Activated T-cell treated with anti-CD3 and anti-CD28 coated beads for 48 hours (primary cell): ENCODE measurements at regions not wholly inside any gene's neighbourhood (a gene's known extent, or its start where the extent isn't known, plus 50 kb on each side); places are given as distances from the start of the nearest gene placed in this dataset.
A peak's percentile ranks its signal among the peaks of the same experiment; 100 is the strongest.

Experiments
- DNase-seq: peaks from one replicate; pipeline ENCODE4 v3.0.0-alpha.2; 2020; ENCODE audit warnings: low read depth

DNA sequence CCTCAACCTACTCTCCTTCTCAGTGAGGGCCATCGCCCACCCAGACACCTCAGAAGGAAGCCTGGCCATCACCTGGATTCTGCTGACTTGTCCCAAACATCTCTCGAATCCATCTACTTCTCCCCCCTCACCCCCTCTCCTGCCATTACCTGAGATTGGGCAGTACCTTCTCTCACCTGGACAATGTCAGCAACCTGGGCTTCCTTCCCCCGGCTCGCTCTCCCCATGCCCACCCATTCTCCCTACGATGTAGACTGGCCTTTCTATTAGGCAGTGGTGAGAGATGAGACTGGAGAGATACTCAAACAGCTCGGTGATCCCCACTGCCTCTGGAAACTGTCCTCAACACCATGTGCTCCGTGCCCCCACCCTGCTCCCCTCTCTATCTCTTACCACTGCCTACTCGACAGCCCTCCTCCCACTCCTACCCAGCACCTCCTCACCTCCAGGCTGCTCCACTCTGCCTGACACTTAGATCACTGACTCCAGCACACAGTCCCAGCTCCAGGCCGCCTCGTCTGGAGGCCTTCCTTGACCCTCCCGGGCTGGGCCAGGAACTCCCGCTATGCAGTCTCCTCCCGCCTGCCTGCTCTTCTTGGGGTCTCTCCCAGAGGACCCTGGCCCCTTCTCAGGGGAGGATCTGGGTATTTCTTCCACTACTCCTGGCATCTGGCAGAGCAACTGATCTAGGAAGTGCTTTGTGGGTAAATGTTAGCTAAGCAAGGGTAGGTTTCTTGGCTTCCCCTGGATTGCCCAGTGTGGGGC is 235.8 kb upstream of the NLRP1 start:
- no peak for DNase-seq

DNA sequence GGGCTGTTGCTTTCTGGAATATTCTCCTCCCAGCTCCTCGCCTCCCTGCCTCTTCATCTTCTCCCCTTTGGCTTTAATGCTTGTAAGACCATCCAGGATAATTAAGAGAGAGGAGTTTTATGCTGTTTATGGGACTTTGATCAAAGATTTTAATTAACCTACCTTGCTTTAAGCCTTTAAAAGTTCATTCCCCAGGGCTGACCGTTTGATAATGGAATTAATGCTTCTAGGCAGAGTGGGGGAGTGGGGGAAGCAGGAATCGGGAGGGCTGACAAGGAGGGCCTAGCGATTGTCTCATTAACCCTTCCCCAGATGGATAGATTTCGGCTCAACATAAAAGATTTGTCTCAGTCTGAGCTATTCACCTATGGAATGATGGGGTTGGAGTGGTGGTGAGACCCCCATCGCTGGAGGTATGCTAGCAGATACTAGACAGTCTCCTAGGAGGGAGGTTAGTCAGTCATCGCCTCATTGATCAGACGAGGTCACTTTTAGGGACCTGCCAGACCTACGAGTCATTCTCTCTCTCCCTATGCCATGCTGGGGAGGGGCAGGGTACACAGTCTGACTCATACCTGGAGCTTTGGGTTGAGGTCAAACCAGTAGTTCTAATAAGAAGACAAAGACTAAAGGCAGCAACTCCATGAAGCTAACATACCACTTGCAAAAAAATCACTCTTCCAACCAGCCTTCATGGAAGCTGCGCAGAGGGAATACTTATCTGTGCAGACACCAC is 236.6 kb upstream of the NLRP1 start:
- DNase-seq, result peak; percentile 12

DNA sequence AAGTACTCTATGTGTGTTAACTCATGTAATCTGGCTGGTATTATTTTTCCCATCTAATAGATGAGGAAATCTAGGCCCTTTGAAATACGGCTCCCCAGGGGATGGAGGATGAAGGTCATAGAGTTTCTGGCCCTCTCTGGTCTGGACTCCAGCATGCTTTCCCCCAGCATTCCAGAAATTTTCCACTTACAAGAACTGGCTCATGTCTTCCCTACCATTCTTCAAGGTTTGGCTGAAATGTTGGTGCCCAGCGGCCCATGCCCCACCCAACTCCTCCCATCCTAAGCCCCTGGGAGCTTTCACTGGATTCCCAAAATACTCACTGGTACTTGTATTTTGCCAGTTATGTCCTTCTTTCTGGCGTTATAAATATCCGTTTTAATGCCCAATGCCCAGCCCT is 237.5 kb upstream of the NLRP1 start:
- no peak for DNase-seq

DNA sequence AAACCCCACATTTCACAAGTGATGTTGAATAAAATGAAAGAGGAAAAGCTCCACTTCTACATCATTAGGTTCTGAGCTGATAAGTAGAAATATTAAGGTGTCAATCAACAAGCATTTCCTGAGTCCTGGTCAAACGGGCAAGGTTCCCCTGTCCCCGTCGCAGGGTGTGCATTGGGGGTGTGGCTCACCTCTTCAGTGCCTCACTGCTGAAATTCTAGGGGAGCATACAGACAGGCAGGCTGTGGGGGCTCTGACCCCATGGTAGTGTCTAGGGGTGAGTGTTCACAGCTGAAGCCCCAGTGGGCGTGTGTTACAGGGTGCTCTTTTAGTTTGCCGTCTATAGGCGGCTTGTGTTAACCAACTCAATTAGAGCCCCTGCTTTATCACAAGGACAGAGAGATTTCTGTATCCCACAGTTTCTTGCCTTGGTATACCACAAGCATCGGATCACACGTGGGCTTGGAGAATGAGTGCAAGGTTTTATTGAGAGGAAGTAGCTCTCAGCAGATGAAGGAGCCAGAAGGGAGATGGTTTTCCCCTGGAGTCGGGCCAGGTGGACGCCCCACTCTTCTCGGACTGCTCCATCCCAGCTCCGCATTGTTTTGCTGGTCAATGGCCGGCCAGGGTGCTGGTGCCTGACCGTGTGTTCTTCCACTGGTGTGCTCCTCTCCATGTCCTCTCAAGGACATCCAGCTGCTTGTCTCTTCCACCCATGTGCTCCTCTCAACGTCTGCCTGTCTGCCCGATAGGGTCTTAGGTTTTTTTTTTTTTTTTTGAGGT is 238.2 kb upstream of the NLRP1 start:
- no peak for DNase-seq

DNA sequence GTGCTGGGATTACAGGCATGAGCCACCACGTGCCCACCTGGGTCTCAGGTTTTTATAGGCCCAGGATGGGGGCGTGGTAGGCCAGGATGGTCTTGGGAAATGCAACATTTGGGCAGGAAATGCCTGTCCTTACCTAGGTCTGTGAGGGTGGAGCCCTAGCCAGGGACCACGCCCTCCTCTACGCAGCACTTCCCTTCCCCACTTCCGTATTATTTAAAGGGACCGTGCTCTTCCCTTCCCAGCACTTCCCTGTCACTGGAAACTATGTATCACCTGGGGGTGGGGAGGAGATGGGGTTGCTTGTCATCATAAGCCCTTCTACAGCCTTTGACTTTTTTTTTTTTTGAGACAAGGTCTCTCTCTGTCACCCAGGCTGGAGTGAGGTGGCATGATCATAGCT is 238.9 kb upstream of the NLRP1 start:
- no peak for DNase-seq

DNA sequence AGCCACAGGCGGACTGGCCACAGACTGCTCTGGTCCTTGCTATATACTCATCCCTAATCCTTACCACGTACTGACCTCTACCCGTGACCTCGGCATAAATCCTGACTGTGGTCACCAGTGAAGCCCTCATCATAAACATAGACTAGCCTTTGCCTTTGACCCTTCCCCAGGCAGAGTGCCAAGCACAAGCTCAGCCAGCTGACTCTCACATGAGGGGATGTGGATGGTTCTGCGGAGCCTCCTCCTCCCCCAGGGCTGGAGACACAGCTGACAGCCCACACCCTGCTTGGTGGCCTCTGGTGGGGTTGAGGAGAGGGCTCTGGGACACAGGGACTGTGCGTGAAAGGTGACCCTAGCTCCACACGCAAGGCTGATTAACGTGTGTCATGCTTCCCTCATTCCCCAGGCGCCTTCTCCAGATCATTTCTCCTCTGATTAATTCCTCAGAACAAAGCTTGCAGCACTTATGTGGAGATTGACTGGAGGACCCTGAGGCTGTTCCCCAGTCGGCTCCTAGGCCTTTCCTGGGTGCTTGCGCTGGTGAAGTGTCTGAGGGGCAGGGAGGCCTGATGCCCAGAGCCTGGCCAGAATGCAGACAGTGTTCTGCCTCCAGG is 241.5 kb upstream of the NLRP1 start:
- no peak for DNase-seq

DNA sequence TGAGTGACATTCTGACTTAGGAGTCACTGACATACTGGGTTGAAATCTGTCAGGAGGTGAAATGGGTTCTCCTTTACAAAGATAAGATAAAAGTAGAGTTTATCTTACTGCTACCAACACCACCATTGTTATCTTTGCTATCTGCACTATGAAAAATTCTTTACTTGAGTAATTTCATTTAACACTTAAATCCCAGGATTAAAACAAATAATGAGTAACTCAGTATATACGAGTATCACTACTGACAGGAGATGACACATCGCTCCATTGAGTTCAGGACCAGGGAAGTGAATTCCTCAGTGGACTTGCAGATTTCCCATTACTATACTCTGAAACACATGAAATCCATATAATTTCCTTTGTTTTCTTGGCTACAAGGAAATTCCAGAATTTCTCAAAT is 242.1 kb upstream of the NLRP1 start:
- no peak for DNase-seq

DNA sequence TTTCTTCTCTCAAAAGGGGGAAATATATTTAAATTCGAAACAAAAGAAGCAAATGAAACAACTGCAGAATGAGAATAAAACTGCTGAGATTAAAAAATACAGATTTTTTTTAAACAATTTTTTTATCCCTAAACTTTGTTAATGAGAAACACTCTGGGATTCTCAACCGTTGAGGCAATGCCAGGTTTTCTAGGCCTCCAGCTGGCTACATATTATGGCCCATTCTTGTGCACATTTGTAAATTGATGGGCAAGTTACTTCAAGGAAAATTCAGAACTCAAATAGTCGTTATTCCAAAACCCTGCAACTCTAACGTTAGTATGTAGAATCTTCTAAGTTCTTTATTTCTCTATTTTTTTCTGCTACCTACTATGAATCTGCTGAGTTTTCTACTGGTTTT is 239.3 kb upstream of the WSCD1 start:
- no peak for DNase-seq

DNA sequence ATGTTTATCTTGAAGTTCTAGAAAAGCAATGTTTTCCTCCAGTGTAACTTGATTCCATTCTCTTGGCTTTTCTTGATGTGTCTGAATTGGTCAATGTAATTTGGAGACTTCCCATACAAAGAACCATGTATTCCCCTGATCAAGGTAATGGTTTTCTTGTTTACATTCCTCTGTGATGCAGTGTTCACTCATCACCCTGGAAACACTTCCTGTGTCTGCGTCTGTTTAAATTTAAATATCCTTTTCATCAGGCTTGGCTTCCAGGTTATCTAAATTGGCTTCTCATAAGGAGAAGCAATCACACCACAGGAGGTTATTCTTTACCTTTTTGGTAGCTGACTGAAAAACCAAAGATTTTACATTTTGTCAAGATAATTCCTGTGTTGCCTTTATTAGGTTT is 237.3 kb upstream of the WSCD1 start:
- DNase-seq, result no peak

DNA sequence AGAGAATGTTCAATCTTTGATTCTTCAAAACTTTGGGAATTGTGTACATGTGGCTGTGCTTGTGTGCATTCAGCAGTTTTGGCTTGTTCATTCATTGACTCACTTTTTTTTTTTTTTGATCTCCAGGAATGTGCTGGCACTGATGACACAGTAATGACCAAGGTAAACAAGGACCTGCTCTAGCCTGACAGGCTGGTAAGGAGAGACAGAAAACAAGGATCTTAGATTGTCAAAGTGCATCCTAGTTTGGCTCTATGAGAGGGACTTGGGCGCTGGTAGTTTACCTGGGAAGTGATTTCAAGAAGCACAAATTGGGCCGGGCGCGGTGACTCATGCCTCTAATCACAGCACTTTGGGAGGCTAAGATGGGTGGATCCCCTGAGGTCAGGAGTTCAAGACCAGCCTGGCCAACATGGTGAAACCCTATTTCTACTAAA is 233.1 kb upstream of the WSCD1 start:
- no peak for DNase-seq

DNA sequence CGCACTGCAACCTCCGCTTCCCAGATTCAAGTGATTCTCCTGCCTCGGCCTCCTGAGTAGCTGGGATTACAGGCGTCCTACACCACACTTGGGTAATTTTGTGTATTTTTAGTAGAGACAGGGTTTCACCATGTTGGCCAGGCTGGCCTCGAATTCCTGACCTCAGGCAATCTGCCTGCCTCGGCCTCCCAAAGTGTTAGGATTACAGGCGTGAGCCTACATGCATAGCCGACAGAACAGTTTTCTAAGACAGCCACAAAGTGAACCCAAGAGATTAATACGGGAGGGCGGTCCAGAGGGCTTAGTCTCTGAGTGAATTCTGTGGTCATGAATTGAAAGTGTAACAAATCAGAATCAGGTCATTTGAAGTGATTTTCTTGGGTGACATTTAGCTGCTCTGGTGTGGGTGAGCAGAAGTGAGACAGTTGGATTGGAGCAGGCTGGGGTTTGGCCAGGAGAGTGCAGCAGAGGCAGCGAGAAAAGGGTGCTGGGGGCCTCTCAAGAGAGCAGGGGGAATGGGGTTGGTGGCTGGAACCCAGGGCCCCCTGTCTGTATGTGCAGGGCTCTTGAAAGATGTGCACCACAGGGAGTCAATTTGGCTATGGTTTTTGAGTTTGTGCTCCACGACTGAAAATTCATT is 231.4 kb upstream of the WSCD1 start:
- no peak for DNase-seq

DNA sequence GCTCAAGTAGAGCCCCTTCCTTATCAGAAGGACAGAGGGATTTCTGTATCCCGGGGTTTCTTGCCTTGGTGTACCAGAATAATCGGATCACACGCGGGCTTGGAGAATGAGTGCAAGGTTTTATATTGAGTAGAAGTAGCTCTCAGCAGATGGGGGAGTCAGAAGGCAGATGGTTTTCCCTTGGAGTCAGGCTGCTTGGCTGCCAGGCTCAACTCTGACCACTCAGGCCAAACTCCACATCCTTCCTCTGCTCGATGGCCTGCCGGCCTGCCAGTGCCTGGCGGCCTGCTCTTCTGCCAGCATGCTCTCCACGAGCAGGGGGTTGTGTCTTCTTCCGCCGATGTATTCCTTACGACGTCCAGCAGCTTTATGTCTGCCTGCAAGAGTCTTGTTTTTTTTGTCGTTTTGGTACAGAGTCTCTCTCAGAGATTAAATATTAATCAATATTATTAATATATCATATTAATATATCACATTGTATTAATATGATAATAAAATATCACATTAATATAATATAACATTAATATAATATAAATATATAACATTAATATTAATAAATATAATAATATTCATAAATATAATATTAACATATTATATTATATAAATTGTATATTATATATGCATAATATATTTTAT is 229.2 kb upstream of the WSCD1 start:
- no peak for DNase-seq

DNA sequence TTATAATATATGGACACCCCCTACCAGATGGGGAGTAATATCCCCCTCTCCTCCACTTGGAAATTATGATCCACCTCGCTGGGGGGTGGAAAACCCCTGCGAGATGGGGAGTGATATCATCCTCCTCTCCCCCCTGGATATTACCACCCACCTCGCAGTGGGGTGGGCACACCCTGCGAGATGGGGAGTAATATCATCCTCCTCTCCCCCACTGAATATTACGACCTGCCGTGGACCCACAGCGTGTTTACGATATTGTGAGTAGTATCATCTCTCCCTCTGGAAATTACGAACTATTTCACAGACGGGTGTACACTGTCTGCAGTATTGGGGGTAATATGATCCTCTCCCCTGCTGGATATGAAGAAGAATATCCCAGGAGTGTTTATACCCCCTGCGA is 228.3 kb upstream of the WSCD1 start:
- DNase-seq, result no peak

DNA sequence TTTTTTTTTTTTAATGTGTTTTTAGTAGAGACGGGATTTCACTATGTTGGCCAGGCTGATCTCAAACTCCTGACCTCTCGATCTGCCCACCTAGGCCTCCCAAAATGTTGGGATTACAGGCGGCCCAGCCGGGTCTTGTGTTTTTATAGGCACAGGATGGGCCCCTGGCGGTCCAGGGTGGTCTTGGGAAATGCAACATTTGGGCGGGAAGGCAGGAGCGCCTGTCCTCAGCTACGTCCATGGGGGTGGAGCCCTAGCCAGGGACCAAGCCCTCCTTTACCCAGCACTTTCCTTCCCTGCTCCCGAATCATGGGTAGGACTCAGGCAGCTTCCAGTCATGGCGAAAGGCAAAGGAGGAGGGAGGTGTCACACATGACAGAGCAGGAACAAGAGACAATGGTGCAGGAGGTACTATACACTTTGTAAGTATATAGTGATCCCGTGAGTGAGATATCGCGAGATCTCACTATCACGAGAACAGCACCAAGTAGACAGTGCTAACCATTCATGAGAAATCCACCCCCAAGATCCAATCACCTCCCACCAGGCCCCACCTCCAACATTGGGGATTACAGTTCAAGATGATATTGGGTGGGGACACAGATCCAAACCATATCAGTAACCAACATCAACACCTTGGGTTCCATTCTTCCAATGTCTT is 226.7 kb upstream of the WSCD1 start:
- DNase-seq, result no peak

DNA sequence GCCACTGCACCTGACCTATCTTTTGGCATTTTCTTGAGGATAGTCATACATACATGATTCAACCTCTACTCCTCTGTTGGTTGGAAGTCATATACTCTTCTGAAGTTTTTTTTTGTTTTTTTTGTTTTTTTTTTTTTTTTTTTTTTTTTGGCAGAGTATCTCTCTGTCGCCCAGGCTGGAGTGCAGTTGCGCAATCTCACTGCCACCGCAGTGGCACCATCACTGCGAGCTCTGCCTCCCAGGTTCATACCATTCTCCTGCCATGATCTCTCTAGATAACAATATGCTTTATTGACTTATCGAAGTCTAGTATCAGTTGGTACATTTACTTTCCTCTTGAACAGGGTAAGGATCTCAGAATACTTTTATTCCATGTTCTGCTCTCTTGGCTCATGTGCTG is 224.2 kb upstream of the WSCD1 start:
- DNase-seq, result no peak

DNA sequence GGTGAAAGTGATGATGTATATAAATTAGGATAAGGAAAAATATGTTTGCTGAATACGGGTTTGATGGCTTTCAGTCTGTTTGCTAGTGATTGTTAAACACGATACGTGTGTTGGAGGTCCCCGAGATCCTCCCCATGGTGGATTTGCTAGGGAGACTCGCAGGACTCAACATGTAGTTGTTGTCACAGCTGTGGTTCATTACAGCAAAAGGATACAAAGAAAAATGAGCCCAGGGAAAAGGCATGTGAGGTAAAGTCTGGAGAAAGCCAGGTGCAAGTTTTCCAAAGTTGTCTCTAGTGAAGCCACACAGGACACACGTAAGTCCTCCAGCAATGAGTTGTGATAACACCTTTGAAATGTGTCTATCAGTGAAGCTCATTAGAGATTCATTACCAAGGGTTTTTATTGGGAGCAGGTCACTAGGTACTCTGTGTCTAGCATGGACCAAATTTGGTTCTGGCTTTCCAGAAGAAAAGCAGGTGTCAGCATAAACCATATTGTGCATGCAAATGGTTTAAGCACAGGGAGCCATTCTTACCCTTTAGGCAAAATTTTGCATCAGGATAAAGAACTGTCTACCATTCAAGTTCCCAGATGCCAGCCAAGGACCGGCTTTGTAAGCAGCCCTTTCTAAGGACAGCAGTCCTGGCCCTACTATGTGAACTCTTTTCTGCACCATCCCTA is 215.2 kb upstream of the WSCD1 start:
- DNase-seq, result no peak

DNA sequence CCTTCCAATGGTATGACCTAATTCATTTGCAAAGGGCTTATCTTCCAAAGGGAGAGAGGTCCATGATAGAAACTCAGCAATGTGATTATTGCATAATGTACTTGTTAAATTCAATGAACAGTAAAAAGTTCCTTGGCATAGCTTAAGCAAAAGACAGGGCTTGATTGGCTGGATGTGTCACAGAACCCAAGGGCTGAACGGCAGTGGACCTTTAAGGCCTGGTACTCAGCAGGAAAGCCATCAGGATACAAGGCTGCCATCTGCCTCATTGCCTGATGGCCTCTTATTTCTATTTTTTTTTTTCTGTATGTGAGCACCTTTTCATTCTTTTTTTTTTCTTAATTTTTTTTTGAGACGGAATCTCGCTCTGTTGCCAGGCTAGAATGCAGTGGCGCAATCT is 208.9 kb upstream of the WSCD1 start:
- DNase-seq, result no peak

DNA sequence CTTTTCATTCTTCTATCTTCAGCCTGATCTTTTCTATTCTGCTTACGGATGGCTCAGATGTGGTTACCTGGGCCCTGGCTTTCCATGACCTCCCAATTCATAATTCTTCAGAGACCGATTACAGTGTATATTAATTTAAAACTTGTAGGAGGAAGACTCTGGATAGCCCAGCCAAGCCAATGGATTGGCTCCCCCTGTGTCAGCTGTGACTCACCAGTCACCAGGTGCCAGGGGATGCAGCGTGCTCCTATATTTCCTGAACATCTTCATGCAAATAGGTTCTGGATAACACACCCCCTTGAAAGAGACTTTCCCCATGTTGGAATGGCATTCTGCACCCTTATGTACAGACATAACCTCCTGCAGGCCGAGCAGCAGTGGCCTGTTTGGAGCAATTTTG is 208.3 kb upstream of the WSCD1 start:
- DNase-seq, result no peak

DNA sequence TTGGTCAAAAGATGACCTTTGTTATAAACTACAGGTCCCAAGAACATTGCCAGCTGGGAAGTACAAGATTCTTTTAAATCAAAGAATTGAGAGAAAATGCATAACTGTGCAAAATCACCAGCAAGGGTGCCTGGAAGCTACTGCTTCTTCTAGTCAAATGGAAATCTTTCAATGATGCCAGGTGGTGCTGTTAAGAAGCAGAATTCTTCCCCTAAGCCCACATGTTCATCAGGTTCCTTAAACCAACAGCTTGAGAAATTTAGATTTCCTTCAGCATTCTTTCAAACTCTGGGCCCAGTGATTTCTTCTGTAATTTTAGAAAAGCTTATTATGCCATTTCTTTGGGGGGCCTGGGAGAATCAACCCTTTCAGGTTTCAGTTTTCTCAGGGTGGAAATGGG is 207.8 kb upstream of the WSCD1 start:
- DNase-seq, result no peak
